PC-3 (cell line): ENCODE measurements at regions not wholly inside any gene's neighbourhood (a gene's known extent, or its start where the extent isn't known, plus 50 kb on each side); places are given as distances from the start of the nearest gene placed in this dataset.

Source experiments
- ATAC-seq: fragments of 200-7000 bp; cut with Tn5 transposase; 2 replicates; pipeline ENCODE4 v1.9.1; 2020; ENCODE audit warnings: mild to moderate bottlenecking, moderate library complexity
- BruUV-seq: library from RNA; stranded (reverse); fragments of 400-500 nt; replicated peaks from 2 replicates; lab custom pipeline; 2021; lab: Mats Ljungman, UMichigan
- CTCF ChIA-PET: fragments of 300-600 bp; sonication (Branson Sonifier 250); formaldehyde crosslinking; loops from one replicate; lab custom pipeline; 2022; ENCODE audit warnings: antibody characterized with exemption; lab: Charles Lee
- POLR2A ChIA-PET: fragments of 300-600 bp; sonication (Branson Sonifier 250); formaldehyde crosslinking; loops from one replicate; lab custom pipeline; 2022; ENCODE audit warnings: antibody characterized with exemption; ENCODE audit not compliant: unreplicated experiment; lab: Charles Lee
- DNase-seq: peaks from one replicate; pipeline ENCODE4 v3.0.0-alpha.2; 2015
- H2AFZ ChIP-seq: fragments of 300-600 bp; sonication (generic); 2 replicates; pipeline ENCODE4 v1.6.0; 2016; ENCODE audit warnings: antibody characterized with exemption, low read length
- H3F3A ChIP-seq: fragments of 300-600 bp; sonication (generic); one replicate; pipeline ENCODE4 v1.6.0; 2017; ENCODE audit warnings: antibody characterized with exemption, low read length, control low read depth, mild to moderate bottlenecking; ENCODE audit not compliant: unreplicated experiment
- H3K27ac ChIP-seq: fragments of 300-600 bp; sonication (generic); 2 replicates; pipeline ENCODE4 v1.5.1; 2016; ENCODE audit warnings: mild to moderate bottlenecking, low read length
- H3K27me3 ChIP-seq: fragments of 300-600 bp; sonication (generic); 2 replicates; pipeline ENCODE4 v1.6.1; 2016; ENCODE audit warnings: low read length, mixed read lengths
- H3K36me3 ChIP-seq: fragments of 300-600 bp; sonication (generic); 2 replicates; pipeline ENCODE4 v1.6.1; 2016; ENCODE audit warnings: low read depth, mixed run types, low read length, mixed read lengths
- H3K4me1 ChIP-seq: fragments of 300-600 bp; sonication (generic); 2 replicates; pipeline ENCODE4 v1.5.1; 2016; ENCODE audit warnings: low read length; ENCODE audit not compliant: insufficient read depth
- H3K4me2 ChIP-seq: fragments of 300-600 bp; sonication (generic); 2 replicates; pipeline ENCODE4 v1.6.0; 2016; ENCODE audit warnings: low read length
- H3K4me3 ChIP-seq: fragments of 300-600 bp; sonication (generic); 2 replicates; pipeline ENCODE4 v1.5.1; 2016; ENCODE audit warnings: mild to moderate bottlenecking, low read length, mixed read lengths
- H3K79me2 ChIP-seq: fragments of 300-600 bp; sonication (generic); 2 replicates; pipeline ENCODE4 v1.6.1; 2017; ENCODE audit warnings: low read length, mixed read lengths
- H3K9ac ChIP-seq: fragments of 300-600 bp; sonication (generic); 2 replicates; pipeline ENCODE4 v1.6.0; 2016; ENCODE audit warnings: mild to moderate bottlenecking, low read length
- H3K9me2 ChIP-seq: fragments of 300-600 bp; sonication (generic); replicated peaks from 2 replicates; pipeline ENCODE4 v1.6.1; 2016; ENCODE audit warnings: mixed run types, low read length, mixed read lengths
- H3K9me3 ChIP-seq: fragments of 300-600 bp; sonication (generic); 2 replicates; pipeline ENCODE4 v1.6.1; 2016; ENCODE audit warnings: low read length, mixed read lengths
- H4K20me1 ChIP-seq: fragments of 300-600 bp; sonication (generic); 2 replicates; pipeline ENCODE4 v1.6.1; 2016; ENCODE audit warnings: low read length, mixed read lengths
- CTCF ChIP-seq: fragments of 300-600 bp; sonication (generic); conservative IDR thresholded peaks from 2 replicates; pipeline ENCODE4 v1.5.1; 2017; ENCODE audit warnings: antibody characterized with exemption, low read depth, mild to moderate bottlenecking, low read length
- EZH2 ChIP-seq: fragments of 300-600 bp; sonication (generic); IDR thresholded peaks from one replicate; pipeline ENCODE4 v1.6.1; 2017; ENCODE audit warnings: antibody characterized with exemption, mild to moderate bottlenecking, low read length; ENCODE audit not compliant: unreplicated experiment
- EZH2phosphoT487 ChIP-seq: fragments of 300-600 bp; sonication (generic); IDR thresholded peaks from 2 replicates; pipeline ENCODE4 v1.6.1; 2018; ENCODE audit warnings: mild to moderate bottlenecking, antibody characterized with exemption, low read length, borderline replicate concordance
- intact Hi-C: fragments of 100-400 bp; cut with micrococcal nuclease; formaldehyde crosslinking; loops from 2 replicates; pipeline ENCODE4 v1.9.0; 2023

- TF ChIP-seq EZH2 (no peak), CTCF (no peak), EZH2phosphoT487 (no peak)
- no peak overlapping the region for H3K4me2 ChIP-seq
- ChIA-PET CTCF (no interaction called here), POLR2A (no interaction called here)
- no peaks in the 10 kb centered on the region for H3K36me3 ChIP-seq
- no peaks in the 10 kb centered on the region for H3K9me2 ChIP-seq
- H3K9ac ChIP-seq, result no peak overlapping the region
- BruUV-seq, result no TSS peak
- no peak for DNase-seq
- no peaks in the 10 kb centered on the region for H4K20me1 ChIP-seq
- H3K4me1 ChIP-seq, result no peaks in the 10 kb centered on the region
- H3K27ac ChIP-seq, result no peak overlapping the region
- H3K9me3 ChIP-seq, result no peaks in the 10 kb centered on the region
- no peaks in the 10 kb centered on the region for H3K79me2 ChIP-seq
- H2AFZ ChIP-seq, result no peak overlapping the region
- intact Hi-C loops, result no loop called here
- ATAC-seq, result no peak
- no peaks in the 10 kb centered on the region for H3K27me3 ChIP-seq
- H3K4me3 ChIP-seq, result no peak overlapping the region
- H3F3A ChIP-seq, result no peaks in the 10 kb centered on the region
Measured at GRCh38 chr4:30024526-30024925, 695.6 kb upstream of the PCDH7 start.

- Histone ChIP-seq H3K36me3 (no peaks in the 10 kb centered on the region), H3K9me2 (no peaks in the 10 kb centered on the region), H3K4me2 (no peak overlapping the region), H3K4me3 (no peak overlapping the region), H3K9ac (no peak overlapping the region), H4K20me1 (no peaks in the 10 kb centered on the region), H3K27me3 (no peaks in the 10 kb centered on the region), H3K79me2 (no peaks in the 10 kb centered on the region), H3K9me3 (no peaks in the 10 kb centered on the region), H3K27ac (no peak overlapping the region), H2AFZ (no peak overlapping the region), H3K4me1 (no peaks in the 10 kb centered on the region), H3F3A (no peaks in the 10 kb centered on the region)
- CTCF ChIA-PET, result no interaction called here
- no TSS peak for BruUV-seq
- intact Hi-C loops, result no loop called here
- POLR2A ChIA-PET, result no interaction called here
- ATAC-seq, result no peak
- no peak for TF ChIP-seq CTCF
- TF ChIP-seq EZH2phosphoT487, result no peak
- no peak for DNase-seq
Measured at GRCh38 chr4:30028826-30029225, 691.3 kb upstream of the PCDH7 start.

GRCh38 chr4:30056016-30056766, 664.0 kb upstream of the PCDH7 start:
- no peak overlapping the region for H3K9ac ChIP-seq

More at GRCh38 chr4:30056016-30056766, 664.0 kb upstream of the PCDH7 start:
- intact Hi-C loops, result no loop called here
- H2AFZ ChIP-seq, result no peak overlapping the region
- H3K4me1 ChIP-seq, result no peaks in the 10 kb centered on the region
- no peaks in the 10 kb centered on the region for H3K79me2 ChIP-seq
- CTCF ChIA-PET, result no interaction called here
- no peaks in the 10 kb centered on the region for H3K36me3 ChIP-seq
- H3K9me2 ChIP-seq, result no peaks in the 10 kb centered on the region
- H3K27me3 ChIP-seq, result no peaks in the 10 kb centered on the region
- POLR2A ChIA-PET, result no interaction called here
- no peaks in the 10 kb centered on the region for H3K9me3 ChIP-seq
- no peak overlapping the region for H3K4me2 ChIP-seq
- BruUV-seq, result no TSS peak
- H3F3A ChIP-seq, result no peaks in the 10 kb centered on the region
- no peaks in the 10 kb centered on the region for H4K20me1 ChIP-seq
- no peak overlapping the region for H3K4me3 ChIP-seq
- no peak overlapping the region for H3K27ac ChIP-seq
- ATAC-seq, result no peak
- TF ChIP-seq EZH2phosphoT487 (no peak), CTCF (no peak), EZH2 (no peak)
- no peak for DNase-seq
